Stimulated activated memory B cell treated with anti-CD40 and anti-IgM and Interleukin-4, amounts not matched to agents 10 μg/mL and 1 μg/mL and 100 μg/mL, for 72 hours (primary cell): ENCODE measurements at regions not wholly inside any gene's neighbourhood (a gene's known extent, or its start where the extent isn't known, plus 50 kb on each side); places are given as distances from the start of the nearest gene placed in this dataset.

Experiments used
- ATAC-seq: fragments of 150-1000 bp; cut with Tn5 transposase; 2 replicates; pipeline ENCODE4 v1.10.0; 2021
- H3K27ac Mint-ChIP-seq: one replicate; pipeline ENCODE4 v1.8.0; 2022; ENCODE audit warnings: mild to moderate bottlenecking, mixed read lengths
- H3K27me3 Mint-ChIP-seq: one replicate; pipeline ENCODE4 v1.8.0; 2022; ENCODE audit warnings: mixed read lengths
- H3K36me3 Mint-ChIP-seq: one replicate; pipeline ENCODE4 v1.8.0; 2022; ENCODE audit warnings: mixed read lengths
- H3K4me1 Mint-ChIP-seq: one replicate; pipeline ENCODE4 v1.8.0; 2022; ENCODE audit warnings: mixed read lengths
- H3K4me3 Mint-ChIP-seq: one replicate; pipeline ENCODE4 v1.8.0; 2022; ENCODE audit warnings: mild to moderate bottlenecking, moderate library complexity, mixed read lengths
- H3K9me3 Mint-ChIP-seq: one replicate; pipeline ENCODE4 v1.8.0; 2022; ENCODE audit warnings: mixed read lengths

DNA sequence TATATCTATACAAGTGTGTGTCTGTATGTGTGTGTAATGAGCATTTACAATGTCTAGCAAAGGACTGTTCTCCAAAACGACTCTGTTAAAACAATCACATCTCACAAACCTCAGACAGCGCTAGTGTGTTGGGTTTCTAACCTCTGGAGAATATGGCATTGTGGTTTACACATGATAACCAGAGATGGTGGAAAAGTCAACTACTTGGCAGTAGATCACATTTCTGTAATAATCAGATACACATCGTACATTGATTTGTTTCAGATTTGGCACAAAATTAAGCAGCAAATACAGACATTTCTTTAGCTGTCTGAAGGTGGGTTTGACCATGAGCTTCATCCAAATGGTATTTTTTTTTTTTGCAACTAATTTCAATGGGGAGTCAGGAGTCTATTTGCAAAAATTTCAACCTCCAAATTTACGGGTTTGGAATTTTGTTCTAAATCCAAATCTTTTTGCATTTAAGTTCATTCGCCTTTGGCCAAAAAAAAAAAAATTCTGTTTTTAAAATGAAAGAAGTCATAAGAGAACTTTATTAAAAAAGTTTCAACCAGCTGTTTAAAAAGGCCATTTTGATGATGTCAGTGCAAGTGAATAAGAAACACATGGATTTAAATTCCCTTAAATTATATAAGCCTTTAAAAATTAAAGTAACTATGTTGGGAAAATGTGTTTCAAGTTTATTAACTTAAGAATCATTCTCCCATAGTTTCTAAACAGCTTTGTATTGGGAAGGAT lies 127.8 kb downstream of the TMEM26 start:
- Mint-ChIP-seq H3K36me3 (no peaks in the 10 kb centered on the region), H3K4me1 (no peaks in the 10 kb centered on the region), H3K27ac (no peak overlapping the region), H3K9me3 (peaks cover 10% of the 10 kb centered on the region), H3K27me3 (peaks cover 12% of the 10 kb centered on the region), H3K4me3 (no peak overlapping the region)
- no peak for ATAC-seq

DNA sequence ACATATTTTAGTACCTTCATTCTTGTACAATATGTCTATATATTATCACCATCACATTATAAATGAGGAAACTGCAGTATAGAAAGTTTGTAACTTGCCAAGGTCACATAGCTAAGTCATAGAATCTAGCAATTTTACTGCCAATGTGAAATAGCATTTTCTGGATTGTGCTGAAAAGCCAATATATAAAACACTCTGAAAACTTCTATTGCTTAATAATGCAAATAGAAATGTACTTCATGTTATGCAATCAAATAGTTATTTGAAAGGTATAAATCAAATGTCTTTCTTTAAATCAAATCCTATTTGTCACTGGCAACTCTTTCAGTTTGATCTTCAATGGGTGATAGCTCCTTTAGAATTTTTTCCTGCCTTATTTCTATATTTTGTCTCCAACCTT lies 129.5 kb downstream of the TMEM26 start:
- ATAC-seq, result no peak
- H3K27ac Mint-ChIP-seq, result no peak overlapping the region
- no peaks in the 10 kb centered on the region for H3K4me1 Mint-ChIP-seq
- H3K36me3 Mint-ChIP-seq, result no peaks in the 10 kb centered on the region
- peaks cover 12% of the 10 kb centered on the region for H3K27me3 Mint-ChIP-seq
- peaks cover 7% of the 10 kb centered on the region for H3K9me3 Mint-ChIP-seq
- no peak overlapping the region for H3K4me3 Mint-ChIP-seq

DNA sequence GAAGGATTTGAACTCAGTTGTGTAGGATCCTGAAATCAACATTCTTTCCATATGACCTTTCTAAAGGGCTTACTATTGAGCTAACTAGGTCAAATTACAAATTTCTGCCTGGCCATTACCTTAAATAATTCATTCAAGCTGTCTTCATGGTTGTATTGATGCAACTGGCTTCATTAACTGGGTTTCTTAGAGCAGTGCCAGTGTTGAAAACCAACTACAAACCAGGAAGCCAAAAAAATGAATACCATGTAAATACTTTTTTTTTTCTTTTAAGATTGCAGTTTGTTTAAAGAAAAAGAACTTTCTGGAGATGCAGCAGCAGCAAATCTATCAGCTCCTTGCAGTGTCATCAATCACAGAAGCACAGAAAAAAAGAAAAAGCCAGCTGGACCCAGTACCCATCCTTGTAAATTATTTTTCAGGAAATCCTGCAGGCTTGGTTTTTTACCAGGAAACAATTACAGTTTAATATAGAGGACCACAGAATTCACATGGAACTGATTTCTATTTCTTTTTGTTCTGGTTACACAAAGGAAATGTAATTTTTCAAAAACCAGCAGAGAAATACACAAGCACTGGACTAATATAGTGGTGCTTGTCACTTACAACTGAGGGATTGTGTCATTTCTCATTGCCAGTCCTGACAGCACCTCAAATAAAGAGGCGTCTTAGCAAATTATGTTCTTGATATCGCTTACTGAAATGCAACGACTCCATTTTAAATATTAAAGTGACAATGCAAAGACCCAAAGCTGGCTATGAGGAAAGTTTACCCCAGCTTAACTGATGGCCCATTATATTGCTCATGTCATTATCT lies 131.9 kb downstream of the TMEM26 start:
- Mint-ChIP-seq H3K27ac (no peak overlapping the region), H3K4me1 (no peaks in the 10 kb centered on the region), H3K9me3 (no peaks in the 10 kb centered on the region), H3K27me3 (peaks cover 12% of the 10 kb centered on the region), H3K4me3 (no peak overlapping the region), H3K36me3 (no peaks in the 10 kb centered on the region)
- no peak for ATAC-seq

DNA sequence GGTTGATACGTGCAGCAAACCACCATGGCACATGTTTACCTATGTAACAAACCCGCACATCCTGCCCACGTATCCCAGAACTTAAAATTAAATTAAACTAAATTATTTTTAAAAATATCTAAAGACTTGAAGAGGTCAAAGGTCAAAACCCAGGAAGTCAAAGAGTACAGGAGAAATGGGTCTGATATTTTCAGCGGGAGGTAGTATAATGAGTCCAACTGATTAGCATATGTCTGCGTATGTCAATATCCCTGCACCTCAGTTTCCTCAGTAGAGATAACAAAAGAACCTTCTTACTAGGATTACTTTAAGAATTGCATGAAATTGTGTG lies 133.0 kb downstream of the TMEM26 start:
- Mint-ChIP-seq H3K36me3 (no peaks in the 10 kb centered on the region), H3K27ac (no peak overlapping the region), H3K4me3 (no peak overlapping the region), H3K9me3 (no peaks in the 10 kb centered on the region), H3K4me1 (no peaks in the 10 kb centered on the region), H3K27me3 (peaks cover 7% of the 10 kb centered on the region)
- ATAC-seq, result no peak

DNA sequence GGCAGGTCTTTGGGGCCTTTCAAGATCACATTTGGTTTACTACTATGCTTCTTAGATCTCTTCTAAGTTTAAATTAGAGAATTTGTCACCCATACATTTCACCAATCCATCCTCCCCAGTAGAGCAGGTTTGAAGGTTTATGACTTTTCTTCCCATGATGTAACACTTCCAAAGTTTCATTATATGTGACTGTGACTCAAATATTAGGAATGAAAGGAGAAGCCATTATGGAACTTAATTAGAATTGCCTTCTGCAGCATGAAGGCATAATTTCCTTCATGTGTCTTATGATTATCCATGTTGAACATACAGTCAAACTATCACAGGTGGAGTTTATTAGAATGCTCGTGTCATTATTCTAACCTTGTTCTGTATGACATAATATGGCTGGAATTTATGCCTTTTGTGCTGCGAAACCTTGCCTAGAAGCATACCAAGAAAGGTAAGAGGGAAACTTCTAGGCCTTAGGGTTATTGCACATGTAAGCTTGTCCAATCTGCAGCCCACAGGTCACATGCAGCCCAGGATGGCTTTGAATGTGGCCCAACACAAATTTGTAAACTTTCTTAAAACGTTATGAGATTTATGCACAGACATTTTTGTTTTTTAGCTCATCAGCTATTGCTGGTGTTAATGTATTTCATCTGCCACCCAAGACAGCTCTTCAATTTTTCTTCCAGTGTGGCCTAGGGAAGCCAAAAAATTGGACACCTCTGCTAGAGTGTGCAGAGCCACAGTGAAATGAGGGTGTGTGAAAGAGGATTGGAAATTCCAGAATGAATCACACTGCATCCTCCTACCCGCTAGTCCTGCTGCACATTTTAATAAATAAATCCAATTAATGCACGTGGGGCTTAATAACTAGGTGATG lies 133.6 kb downstream of the TMEM26 start:
- no peak for ATAC-seq
- peaks cover under 1% of the 10 kb centered on the region for H3K27me3 Mint-ChIP-seq
- H3K9me3 Mint-ChIP-seq, result no peaks in the 10 kb centered on the region
- H3K27ac Mint-ChIP-seq, result no peak overlapping the region
- no peak overlapping the region for H3K4me3 Mint-ChIP-seq
- H3K36me3 Mint-ChIP-seq, result no peaks in the 10 kb centered on the region
- H3K4me1 Mint-ChIP-seq, result peaks cover 2% of the 10 kb centered on the region

DNA sequence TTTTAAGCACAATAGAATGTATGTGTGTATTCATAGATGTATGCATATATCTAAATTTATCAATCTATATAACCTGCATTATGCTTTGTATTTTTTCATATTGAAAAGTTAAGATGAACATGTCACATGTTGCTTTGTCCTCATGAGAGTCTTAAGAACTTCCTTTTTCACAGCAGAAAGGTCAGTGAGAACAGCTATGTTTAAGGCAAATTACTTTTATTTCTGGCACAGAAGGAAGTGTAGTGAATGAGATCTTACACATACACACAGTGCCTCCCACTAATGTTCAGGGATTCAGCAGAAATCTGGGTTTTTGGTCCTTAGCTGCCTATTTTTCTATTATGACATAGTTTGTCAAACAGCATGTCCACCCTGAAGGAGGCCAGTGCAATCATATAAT lies 134.8 kb downstream of the TMEM26 start:
- Mint-ChIP-seq H3K4me3 (no peak overlapping the region), H3K9me3 (no peaks in the 10 kb centered on the region), H3K27me3 (no peaks in the 10 kb centered on the region), H3K4me1 (peaks cover 13% of the 10 kb centered on the region), H3K27ac (no peak overlapping the region), H3K36me3 (no peaks in the 10 kb centered on the region)
- ATAC-seq, result no peak

- Mint-ChIP-seq H3K4me3 (no peak overlapping the region), H3K4me1 (peaks cover 15% of the 10 kb centered on the region), H3K27ac (no peak overlapping the region), H3K9me3 (no peaks in the 10 kb centered on the region), H3K27me3 (no peaks in the 10 kb centered on the region), H3K36me3 (no peaks in the 10 kb centered on the region)
- ATAC-seq, result no peak
Observed at GRCh38 chr10:61317706-61318105, 135.5 kb downstream of the TMEM26 start.

GRCh38 chr10:61316676-61317265 lies 136.4 kb downstream of the TMEM26 start:
- no peaks in the 10 kb centered on the region for H3K36me3 Mint-ChIP-seq
- H3K4me3 Mint-ChIP-seq, result no peak overlapping the region
- H3K27me3 Mint-ChIP-seq, result no peaks in the 10 kb centered on the region
- no peak for ATAC-seq
- no peaks in the 10 kb centered on the region for H3K9me3 Mint-ChIP-seq
- H3K4me1 Mint-ChIP-seq, result peaks cover 15% of the 10 kb centered on the region
- no peak overlapping the region for H3K27ac Mint-ChIP-seq

- Mint-ChIP-seq H3K4me3 (no peak overlapping the region), H3K4me1 (peaks cover 15% of the 10 kb centered on the region), H3K9me3 (no peaks in the 10 kb centered on the region), H3K36me3 (no peaks in the 10 kb centered on the region), H3K27ac (no peak overlapping the region), H3K27me3 (no peaks in the 10 kb centered on the region)
- no peak for ATAC-seq
Observed at GRCh38 chr10:61314273-61314672, 138.9 kb downstream of the TMEM26 start.

GRCh38 chr10:61313460-61313859 lies 139.7 kb downstream of the TMEM26 start:
- no peak overlapping the region for H3K27ac Mint-ChIP-seq
- ATAC-seq, result no peak
- H3K36me3 Mint-ChIP-seq, result no peaks in the 10 kb centered on the region
- peaks cover 15% of the 10 kb centered on the region for H3K4me1 Mint-ChIP-seq
- H3K4me3 Mint-ChIP-seq, result no peak overlapping the region
- H3K9me3 Mint-ChIP-seq, result no peaks in the 10 kb centered on the region
- no peaks in the 10 kb centered on the region for H3K27me3 Mint-ChIP-seq

DNA sequence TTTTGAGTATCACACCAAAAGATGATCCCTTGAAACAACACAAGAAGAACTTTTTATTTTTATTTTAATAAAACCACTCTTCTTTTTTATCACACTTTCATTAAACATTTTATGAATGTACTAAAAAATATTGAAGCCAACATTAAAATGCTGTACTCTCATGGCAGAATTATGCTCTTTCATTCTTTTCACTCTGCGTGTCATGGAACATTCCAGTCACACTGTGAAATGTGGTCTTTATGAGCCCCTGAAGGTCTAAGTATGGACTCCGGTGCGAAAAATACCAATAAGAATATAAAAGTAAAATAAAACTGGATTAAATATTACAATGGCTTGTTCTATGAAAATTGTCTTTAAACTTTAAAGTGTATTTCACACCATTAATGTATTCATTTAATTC lies 148.4 kb downstream of the TMEM26 start:
- H3K4me1 Mint-ChIP-seq, result no peaks in the 10 kb centered on the region
- no peaks in the 10 kb centered on the region for H3K36me3 Mint-ChIP-seq
- H3K4me3 Mint-ChIP-seq, result no peak overlapping the region
- no peaks in the 10 kb centered on the region for H3K9me3 Mint-ChIP-seq
- no peak for ATAC-seq
- H3K27me3 Mint-ChIP-seq, result no peaks in the 10 kb centered on the region
- H3K27ac Mint-ChIP-seq, result no peak overlapping the region

DNA sequence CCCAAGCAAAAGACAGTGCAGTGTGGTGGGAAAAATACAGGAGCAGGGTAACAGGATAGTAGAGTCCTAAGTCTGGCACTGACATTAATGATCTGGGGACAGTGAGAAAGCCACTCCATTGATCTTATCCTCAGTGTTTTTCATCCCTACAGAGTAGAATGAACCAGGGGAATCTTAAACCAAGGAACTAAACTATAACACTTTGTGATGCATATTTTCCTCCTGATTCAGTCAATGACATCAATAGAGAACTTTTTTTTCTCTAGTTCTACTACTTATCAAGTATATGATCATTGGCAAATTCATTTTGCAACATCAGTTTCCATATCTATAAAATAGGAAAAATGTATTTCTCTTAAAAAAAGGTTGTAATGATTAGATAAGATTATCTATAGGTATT lies 151.1 kb downstream of the TMEM26 start:
- Mint-ChIP-seq H3K27ac (no peak overlapping the region), H3K9me3 (peaks cover 4% of the 10 kb centered on the region), H3K27me3 (no peaks in the 10 kb centered on the region), H3K36me3 (no peaks in the 10 kb centered on the region), H3K4me3 (no peak overlapping the region), H3K4me1 (no peaks in the 10 kb centered on the region)
- ATAC-seq, result no peak

DNA sequence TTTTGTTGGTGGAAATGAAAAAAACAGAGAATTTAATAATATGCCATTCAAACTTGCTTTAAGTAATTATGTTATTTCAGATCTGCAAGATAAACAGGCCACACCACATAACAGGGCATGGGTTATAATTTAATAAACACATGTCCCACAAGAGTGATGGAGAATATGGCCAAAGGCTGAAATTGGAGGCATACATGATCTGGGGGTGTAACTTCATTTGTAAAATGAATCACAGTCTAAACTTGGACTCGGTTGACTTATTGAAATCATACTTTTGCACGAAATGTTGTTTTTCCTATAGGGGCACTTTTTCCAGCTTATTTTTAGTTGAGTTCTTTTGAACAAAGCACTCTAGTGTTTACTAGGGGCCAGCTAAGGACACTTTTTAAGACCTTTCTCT lies 151.6 kb downstream of the TMEM26 start:
- no peak overlapping the region for H3K4me3 Mint-ChIP-seq
- H3K36me3 Mint-ChIP-seq, result no peaks in the 10 kb centered on the region
- H3K27ac Mint-ChIP-seq, result no peak overlapping the region
- H3K4me1 Mint-ChIP-seq, result no peaks in the 10 kb centered on the region
- no peaks in the 10 kb centered on the region for H3K27me3 Mint-ChIP-seq
- peaks cover 4% of the 10 kb centered on the region for H3K9me3 Mint-ChIP-seq
- ATAC-seq, result no peak

DNA sequence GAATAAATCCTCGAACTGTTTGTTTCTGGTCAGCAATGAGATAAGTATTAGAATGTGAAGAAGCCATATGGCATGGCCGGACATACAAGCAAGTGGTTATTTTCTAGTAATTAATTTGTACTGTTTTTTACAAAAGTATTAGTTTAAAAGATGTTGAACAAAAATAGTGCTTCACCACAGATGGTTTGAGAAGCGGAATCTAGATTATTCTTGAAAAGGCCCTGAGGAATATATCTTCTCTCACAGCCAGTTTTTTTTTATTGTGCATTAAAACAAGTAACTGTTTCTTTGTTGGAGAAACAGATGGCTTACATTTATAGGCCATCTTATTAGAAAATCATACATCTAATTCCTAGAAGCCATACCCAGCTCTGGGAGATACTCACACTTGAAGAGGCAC lies 153.3 kb downstream of the TMEM26 start:
- no peak for ATAC-seq
- H3K9me3 Mint-ChIP-seq, result peaks cover 4% of the 10 kb centered on the region
- H3K4me1 Mint-ChIP-seq, result no peaks in the 10 kb centered on the region
- H3K36me3 Mint-ChIP-seq, result no peaks in the 10 kb centered on the region
- H3K4me3 Mint-ChIP-seq, result no peak overlapping the region
- H3K27ac Mint-ChIP-seq, result no peak overlapping the region
- no peaks in the 10 kb centered on the region for H3K27me3 Mint-ChIP-seq

GRCh38 chr10:61299156-61299555 lies 154.0 kb downstream of the TMEM26 start:
- ATAC-seq, result no peak
- Mint-ChIP-seq H3K4me3 (no peak overlapping the region), H3K4me1 (no peaks in the 10 kb centered on the region), H3K36me3 (no peaks in the 10 kb centered on the region), H3K27ac (no peak overlapping the region), H3K9me3 (peaks cover 4% of the 10 kb centered on the region), H3K27me3 (no peaks in the 10 kb centered on the region)
